SK-N-MC (cell line): ENCODE measurements at regions not wholly inside any gene's neighbourhood (a gene's known extent, or its start where the extent isn't known, plus 50 kb on each side); places are given as distances from the start of the nearest gene placed in this dataset.

Experiments used
- DNase-seq: peaks from one replicate; pipeline ENCODE4 v3.0.0-alpha.2; 2011; ENCODE audit warnings: low read depth, low spot score
- H3K27ac ChIP-seq: fragments of 200-600 bp; sonication (generic); 2 replicates; pipeline ENCODE4 v1.5.1; 2016; ENCODE audit warnings: mixed run types
- H3K36me3 ChIP-seq: fragments of 200-600 bp; sonication (generic); 2 replicates; pipeline ENCODE4 v1.6.1; 2017; ENCODE audit warnings: antibody characterized with exemption, low read length, mixed read lengths; ENCODE audit not compliant: insufficient read depth
- H3K4me3 ChIP-seq: fragments of 200-600 bp; sonication (generic); 2 replicates; pipeline ENCODE4 v1.5.1; 2016
- H3K9ac ChIP-seq: fragments of 200-600 bp; sonication (generic); 2 replicates; pipeline ENCODE4 v1.8.0; 2017; ENCODE audit warnings: mixed run types, mixed read lengths; ENCODE audit not compliant: insufficient read length
- H3K9me3 ChIP-seq: fragments of 200-600 bp; sonication (generic); 2 replicates; pipeline ENCODE4 v1.6.1; 2017; ENCODE audit warnings: low read depth, mild to moderate bottlenecking, antibody characterized with exemption, low read length, moderate library complexity, mixed read lengths
- EZH2 ChIP-seq: fragments of 200-600 bp; sonication (generic); IDR thresholded peaks from one replicate; pipeline ENCODE4 v1.6.1; 2017; ENCODE audit warnings: antibody characterized with exemption
- FOXP2 ChIP-seq: optimal IDR thresholded peaks from 2 replicates; pipeline ENCODE3; 2011; ENCODE audit warnings: mild to moderate bottlenecking, moderate library complexity; ENCODE audit not compliant: insufficient read depth; ENCODE audit errors: extremely low read length, control extremely low read depth
- POLR2AphosphoS5 ChIP-seq: IDR thresholded peaks from 2 replicates; pipeline ENCODE4 v1.6.1; 2012; ENCODE audit warnings: mild to moderate bottlenecking, low read depth, low read length, borderline replicate concordance

GRCh38 chr11:115587718-115588342 is 83.6 kb upstream of the CADM1 start:
- no peak for TF ChIP-seq EZH2
- Histone ChIP-seq H3K4me3 (no peak overlapping the region), H3K36me3 (no peaks in the 10 kb centered on the region), H3K27ac (no peak overlapping the region), H3K9me3 (no peaks in the 10 kb centered on the region), H3K9ac (no peak overlapping the region)
- DNase-seq: no peak

DNA sequence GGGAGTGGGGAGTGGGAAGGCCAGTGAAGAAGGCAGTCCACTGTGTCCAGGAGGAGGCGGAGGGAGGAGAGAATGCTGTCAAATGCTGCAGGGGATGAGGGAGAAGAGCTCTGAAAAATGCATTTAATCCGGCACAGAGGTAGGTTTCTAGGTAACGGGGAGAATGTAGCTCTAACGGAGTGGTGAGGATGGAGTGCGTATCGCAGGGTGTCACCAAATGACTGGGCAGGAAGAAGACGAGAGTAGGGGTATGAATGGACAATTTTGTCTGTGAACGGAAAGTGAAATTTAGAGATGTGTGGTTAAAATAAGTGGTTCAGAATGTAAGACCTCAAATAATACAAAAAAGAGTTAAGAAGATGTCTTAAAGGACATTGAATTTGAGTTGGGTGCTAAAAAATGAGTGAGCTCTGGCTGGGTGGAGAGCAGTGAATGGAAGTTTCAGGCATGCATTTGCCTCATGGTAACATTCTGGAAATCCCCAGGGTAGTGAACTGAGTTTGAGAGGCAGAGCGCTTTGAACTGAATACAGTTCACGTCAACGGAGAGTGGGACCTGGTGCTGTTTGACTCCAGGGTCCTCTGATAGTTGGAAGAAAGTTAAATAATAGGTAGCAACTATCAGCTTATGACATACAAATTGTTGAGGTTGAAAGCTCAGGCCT is 81.3 kb upstream of the CADM1 start:
- Histone ChIP-seq H3K9ac (no peak overlapping the region), H3K27ac (no peak overlapping the region), H3K36me3 (no peaks in the 10 kb centered on the region), H3K4me3 (no peak overlapping the region), H3K9me3 (no peaks in the 10 kb centered on the region)
- no peak for TF ChIP-seq EZH2
- no peak for TF ChIP-seq POLR2AphosphoS5
- TF ChIP-seq FOXP2: no peak
- DNase-seq: no peak

- no peak overlapping the region for H3K9ac ChIP-seq
- DNase-seq: no peak
- no peaks in the 10 kb centered on the region for H3K9me3 ChIP-seq
- H3K36me3 ChIP-seq: no peaks in the 10 kb centered on the region
- TF ChIP-seq EZH2 (no peak), FOXP2 (no peak), POLR2AphosphoS5 (no peak)
- H3K4me3 ChIP-seq: no peak overlapping the region
- no peak overlapping the region for H3K27ac ChIP-seq
Measured at GRCh38 chr11:115581871-115582639, 77.8 kb upstream of the CADM1 start.

DNA sequence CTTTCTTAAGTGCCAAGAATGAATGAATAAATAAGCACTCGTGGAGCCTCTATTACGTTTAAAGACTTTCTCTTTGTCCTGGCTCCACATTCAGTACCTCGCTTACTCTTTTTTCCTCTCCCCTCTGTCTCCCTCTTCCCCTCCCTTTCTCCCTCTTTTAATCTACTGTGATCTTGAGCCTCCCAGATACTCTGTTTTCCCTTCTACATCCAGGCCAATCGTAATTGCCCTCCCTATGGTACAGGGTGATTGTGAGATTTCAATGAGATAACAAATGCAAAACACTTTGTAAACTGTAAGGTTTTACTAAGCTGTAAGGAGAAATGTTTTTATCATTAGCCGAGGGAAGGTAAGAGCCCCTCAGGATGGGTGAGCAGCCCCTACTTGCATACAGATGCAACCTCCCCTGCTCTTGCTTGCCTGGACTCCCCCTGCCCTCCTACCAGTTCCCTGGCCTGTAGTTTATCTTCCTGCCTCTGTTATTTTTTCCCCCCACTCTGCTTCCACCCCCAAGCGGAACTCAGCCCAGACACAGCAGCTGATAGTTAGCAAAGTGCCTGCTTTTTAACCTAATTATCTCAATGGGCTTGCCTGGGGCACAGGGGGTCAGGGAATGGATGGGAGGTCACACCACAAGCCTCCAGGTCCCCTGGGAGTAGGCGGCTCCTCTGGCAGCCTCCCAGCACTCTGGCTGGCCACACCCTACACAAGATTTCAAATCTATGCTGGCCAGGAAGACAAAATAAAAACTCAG is 76.9 kb upstream of the CADM1 start:
- no peak for DNase-seq
- TF ChIP-seq EZH2: no peak
- H3K36me3 ChIP-seq: no peaks in the 10 kb centered on the region
- no peak overlapping the region for H3K27ac ChIP-seq
- no peaks in the 10 kb centered on the region for H3K9me3 ChIP-seq
- no peak overlapping the region for H3K9ac ChIP-seq
- H3K4me3 ChIP-seq: no peak overlapping the region

GRCh38 chr11:115580416-115580815 is 76.2 kb upstream of the CADM1 start:
- TF ChIP-seq EZH2: no peak
- no peak for TF ChIP-seq FOXP2
- no peak for TF ChIP-seq POLR2AphosphoS5
- Histone ChIP-seq H3K4me3 (no peak overlapping the region), H3K27ac (no peak overlapping the region), H3K36me3 (no peaks in the 10 kb centered on the region), H3K9me3 (no peaks in the 10 kb centered on the region), H3K9ac (no peak overlapping the region)
- DNase-seq: no peak

DNA sequence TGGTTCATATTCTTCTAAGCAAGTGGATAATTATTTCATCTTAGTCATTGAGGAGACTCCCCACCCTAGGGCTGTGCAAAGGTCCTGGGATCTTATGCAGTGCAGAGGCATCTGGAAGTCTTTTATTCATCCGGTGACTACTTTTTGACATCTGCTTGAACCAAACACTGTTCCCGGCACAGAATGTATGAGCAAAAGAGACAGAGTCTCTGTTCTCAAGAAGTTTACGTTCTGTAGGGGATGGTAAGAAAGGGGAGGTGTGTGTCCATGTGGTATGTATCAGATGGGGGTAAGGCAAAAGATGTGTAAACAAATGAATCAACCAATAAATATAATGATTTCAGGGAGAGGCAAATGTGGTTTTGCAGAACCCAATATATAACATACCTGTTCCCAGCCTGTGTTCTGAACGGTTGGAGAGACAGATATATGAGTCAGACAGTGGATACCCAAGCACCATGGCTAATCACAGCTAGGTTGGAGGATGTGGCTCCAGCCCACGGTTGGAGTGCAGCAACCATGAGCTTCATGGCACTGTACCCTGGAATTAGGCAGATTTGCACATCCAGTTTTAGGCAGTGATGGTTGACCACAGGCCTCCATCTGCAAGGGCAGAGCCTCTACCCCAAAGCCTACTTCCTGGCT is 75.1 kb upstream of the CADM1 start:
- H3K9me3 ChIP-seq: no peaks in the 10 kb centered on the region
- no peaks in the 10 kb centered on the region for H3K36me3 ChIP-seq
- no peak overlapping the region for H3K4me3 ChIP-seq
- TF ChIP-seq POLR2AphosphoS5 (no peak), EZH2 (no peak), FOXP2 (no peak)
- H3K27ac ChIP-seq: no peak overlapping the region
- no peak for DNase-seq
- H3K9ac ChIP-seq: no peak overlapping the region

GRCh38 chr11:115578275-115578674 is 74.1 kb upstream of the CADM1 start:
- Histone ChIP-seq H3K4me3 (no peak overlapping the region), H3K9ac (no peak overlapping the region), H3K9me3 (no peaks in the 10 kb centered on the region), H3K36me3 (no peaks in the 10 kb centered on the region), H3K27ac (no peak overlapping the region)
- TF ChIP-seq POLR2AphosphoS5 (no peak), EZH2 (no peak), FOXP2 (no peak)
- no peak for DNase-seq

DNA sequence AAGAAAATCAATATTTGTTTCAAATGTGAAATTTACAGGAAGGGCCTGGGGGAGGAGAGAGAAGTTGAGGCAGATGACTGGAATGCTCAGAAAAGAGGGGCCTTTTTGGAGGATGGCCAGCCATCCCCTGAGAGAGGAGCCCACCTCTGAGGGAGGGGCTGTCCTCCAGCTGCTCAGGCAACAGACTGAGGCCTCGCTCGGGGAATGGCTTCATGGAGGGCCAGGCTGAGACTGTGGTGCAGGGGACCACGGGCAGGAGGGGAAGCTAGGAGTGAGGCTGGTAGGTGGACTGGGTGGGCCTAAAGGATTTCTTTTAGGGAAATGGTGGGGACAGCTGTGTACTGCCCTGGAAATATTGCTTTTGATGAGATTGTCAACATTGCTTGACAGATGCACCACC is 73.5 kb upstream of the CADM1 start:
- H3K9me3 ChIP-seq: no peaks in the 10 kb centered on the region
- TF ChIP-seq EZH2 (no peak), POLR2AphosphoS5 (no peak)
- H3K9ac ChIP-seq: no peak overlapping the region
- H3K27ac ChIP-seq: no peak overlapping the region
- no peaks in the 10 kb centered on the region for H3K36me3 ChIP-seq
- H3K4me3 ChIP-seq: no peak overlapping the region
- no peak for DNase-seq
